ENCODE measurements at regions not wholly inside any gene's neighbourhood (a gene's known extent, or its start where the extent isn't known, plus 50 kb on each side); places are given as distances from the start of the nearest gene placed in this dataset.
"Not testable (repeated sequence)": the region's sequence is repeated elsewhere in the genome, so short reads cannot be mapped to it uniquely, and the experiment has no call there.

DNA sequence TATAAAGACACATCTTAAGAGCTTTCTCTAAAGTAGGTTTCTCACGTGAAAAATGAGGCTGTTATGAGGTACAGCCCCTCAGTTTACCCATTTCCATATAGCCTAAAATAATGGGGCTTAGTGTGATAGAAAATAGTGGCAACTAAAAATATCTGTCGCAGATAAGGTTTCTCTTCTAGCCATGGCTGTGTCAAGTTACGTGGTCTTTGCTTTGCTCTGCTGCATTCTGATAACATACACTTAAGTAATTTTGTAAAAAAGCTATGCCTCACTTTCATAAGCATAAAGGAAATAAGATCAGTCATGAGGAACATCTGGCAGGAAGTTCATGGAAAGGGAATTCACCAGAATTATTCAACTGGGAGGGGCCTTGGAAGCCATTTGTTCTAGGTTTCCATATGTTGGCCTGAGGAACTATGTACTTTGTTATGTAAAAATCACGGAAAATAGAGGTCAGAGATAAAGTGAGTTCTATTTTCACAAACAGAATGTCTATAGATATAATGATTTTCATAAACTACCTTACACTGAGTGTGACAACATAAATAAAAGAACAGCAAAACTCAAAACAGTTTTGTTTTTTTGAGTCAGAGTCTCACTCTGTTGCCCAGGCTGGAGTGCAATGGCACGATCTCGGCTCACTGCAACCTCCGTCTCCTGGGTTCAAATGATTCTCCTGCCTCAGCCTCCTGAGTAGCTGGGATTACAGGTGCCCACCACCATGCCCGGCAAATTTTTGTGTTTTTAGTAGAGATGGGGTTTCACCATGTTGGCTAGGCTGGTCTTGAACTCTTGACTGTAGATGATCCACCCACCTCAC is 195.6 kb upstream of the KRR1 start:
- DNase-seq (ENCODE audit: low read depth in 2 of 2), result no peak

DNA sequence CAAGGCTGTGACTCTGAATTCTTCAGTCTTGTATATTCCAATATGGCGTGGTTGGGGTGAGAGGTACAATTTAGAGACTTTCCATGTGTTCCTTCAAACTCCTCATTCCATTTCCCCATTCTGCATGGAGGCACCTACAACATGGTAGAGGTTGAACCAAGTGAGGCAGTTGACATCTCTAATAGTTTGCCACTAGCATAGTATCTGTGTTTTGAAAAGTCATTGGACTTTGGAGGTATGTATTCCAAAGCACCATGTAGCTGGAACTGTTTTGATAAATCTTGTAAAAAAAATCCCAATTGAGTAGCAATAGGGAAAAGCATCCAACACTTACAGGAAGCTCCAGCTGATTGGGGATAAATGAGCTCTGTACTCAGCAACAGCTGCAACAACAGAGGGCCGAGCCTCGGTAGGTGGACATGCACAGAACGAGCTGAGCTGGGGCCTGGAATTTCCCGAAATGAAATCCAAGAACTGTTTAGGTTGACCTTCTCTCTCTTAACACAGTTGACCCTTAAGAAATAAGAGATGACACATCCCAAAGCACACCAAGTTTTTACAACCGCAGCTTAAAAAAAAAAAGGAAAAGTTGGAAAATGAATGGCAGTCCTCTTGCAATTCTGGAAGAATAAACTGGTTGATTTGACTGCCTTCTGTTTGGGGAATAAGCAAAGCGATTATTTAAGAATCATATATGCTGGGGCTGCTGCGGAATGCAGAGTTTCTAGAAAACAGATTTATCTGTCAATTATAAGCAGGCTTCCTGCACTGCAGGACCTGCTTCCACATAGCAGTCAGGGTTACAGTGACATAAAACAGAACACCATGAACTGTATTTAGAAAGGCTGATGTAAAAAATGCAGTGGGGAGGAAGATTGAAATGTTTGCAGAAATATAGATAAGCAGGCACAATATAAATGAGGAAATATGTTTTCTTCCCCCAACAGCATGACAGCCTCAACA is 194.6 kb upstream of the KRR1 start:
- DNase-seq (ENCODE audit: low read depth in 2 of 2), result no peak

DNA sequence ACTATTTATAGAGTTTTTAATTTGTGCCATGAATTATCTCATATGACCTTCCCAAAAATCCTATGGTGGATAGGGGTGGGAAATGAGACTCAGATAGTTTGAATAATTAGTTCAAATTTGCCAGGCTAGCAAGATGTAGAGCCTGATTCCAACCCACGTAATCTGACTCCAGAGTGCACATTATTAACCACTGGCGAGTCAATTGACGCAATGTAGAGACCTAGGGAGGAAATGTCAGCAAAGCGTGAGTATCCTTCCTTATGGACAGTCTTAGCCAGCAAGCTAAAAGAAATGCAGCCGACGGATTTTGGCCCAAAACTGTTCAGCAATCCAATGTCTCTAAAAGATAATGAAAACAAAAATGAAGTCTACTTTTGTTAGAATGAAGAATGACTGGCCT is 193.3 kb upstream of the KRR1 start:
- DNase-seq (ENCODE audit: low read depth in 2 of 2), result no peak

DNA sequence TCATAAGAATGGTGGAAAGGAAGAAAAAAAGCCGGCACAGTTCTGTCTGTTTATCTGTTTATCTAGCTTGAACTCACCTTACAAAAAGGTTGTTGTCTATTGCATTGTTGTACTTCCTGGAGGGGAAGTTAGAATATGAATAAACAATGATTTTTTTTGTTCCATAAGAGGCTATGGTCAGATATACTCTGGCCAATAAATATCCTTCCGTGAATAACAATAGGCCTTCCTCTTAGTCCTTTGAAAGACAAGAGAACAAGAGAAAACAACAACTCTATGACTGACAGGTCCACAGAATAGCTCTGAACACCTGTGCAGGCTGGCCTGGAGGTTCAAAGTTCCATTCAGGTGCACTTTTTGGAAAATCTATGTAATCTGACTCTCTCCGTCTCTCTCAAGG is 192.8 kb upstream of the KRR1 start:
- DNase-seq (ENCODE audit: low read depth in 2 of 2), result no peak

DNA sequence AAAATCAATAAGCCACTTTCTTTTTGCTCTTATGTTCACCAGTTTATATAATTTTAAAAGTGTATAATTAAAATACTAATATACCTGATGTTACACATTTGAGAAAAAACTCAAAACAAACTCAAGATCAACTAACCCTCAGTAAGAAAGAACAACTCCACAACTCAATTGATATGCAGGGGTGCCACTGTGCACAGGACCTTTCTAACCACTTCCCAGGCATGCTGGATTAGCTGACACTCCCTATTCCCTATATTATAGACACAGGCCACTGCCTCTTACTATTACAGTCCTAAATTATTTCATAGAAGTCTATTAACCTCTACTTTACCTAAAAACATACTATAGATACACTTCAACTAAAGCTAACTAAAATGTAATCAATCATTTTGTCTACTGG is 191.7 kb upstream of the KRR1 start:
- no peak for DNase-seq (ENCODE audit: low read depth in 2 of 2)

DNA sequence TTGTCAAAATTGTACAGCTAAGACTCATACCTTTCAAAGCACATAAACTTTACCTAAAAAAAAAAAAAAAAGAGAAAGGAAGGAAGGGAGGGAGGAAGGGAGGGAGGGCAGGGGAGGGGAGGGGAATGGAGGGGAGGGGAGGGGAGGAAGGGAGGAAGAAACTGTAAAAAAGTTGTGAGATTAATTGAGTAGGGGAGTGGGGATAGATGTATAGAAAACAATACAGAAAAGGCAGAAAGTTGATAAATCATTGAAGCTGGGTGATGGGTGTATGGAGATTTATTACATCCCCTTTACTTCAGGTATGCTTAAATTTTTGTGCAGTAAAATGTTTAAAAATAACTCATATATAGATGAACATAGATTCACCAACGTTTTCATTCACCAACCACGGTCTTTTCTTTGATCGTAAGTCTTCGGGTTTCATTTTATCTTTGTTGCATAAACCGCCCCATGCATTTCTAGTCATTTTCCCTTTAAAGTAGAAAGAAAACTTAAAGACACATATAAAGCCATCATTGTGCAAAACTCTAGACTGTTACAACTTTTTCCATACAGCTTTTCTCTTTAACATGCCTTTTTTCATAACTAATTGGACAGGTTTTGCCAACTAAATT is 191.2 kb upstream of the KRR1 start:
- DNase-seq (ENCODE audit: low read depth in 2 of 2), result no peak

DNA sequence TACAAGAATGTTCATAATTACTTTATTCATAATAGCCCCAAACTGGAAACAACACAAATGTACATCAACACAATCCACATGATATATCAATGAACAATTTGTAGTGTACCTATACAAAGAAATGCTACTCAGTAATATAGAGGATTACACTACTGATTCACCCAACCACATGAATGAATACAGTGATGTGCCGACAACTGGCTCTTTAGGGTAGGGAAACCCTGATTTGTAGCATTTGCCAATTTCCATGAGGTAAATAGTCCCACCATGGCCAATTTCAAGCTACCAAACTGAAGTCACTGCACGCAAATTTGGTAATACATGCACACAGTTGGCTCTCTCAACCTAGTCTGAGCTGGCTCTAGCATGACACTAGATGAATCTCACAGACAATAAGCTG is 190.4 kb upstream of the KRR1 start:
- no peak for DNase-seq (ENCODE audit: low read depth in 2 of 2)

DNA sequence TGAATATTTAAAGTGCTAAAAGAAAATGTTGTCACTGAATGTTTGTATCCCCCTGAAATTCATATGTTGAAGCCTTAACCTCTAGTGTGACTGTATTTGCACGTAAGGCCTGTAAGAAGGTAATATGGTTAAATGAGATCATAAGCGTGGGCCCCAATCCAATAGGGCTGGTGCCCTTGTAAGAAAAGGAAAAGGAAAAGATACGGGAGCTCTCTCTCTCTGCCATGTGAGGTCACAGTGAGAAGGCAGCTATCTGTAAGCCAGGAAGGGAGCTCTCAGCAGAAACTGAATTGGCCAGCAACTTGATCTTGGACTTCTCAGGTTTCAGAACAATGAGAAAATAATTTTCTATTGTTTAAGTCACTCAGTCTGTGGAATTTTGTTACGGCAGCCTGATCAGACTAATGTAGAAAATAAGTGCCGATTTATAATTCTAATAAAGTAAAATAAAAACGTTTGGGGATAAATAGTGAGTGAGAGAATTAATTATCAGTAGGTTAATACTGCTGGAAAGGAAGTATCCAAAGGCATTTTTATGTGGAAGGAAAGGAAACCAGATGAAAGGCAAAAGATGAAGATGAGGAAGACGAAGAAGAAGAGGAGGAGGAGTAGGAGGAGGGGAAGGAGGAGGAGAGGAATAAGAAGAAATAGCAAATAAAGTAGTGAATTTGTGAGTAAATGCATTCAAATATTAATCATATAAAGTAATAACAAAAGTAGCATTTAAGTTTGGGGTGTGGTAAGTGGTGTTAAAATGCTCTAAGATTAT is 188.5 kb upstream of the KRR1 start:
- no peak for DNase-seq (ENCODE audit: low read depth in 2 of 2)

DNA sequence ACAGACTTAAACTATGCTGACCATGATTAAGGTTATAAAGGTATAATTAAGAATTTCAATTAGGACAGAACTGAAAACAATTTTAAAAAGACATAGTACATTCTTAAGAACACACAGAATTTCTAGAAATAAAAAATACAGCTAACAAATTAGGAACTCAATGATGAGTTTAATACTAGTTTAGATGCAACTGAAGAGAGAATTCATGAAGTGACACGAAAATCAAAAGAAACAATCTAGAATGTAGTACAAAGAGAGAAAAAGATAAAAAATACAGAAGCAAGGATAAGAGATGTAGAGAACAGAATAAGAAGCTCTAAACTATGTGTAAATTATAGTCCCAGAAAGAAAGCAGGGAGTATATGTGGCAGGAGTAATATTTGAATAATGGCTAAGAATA is 187.8 kb upstream of the KRR1 start:
- DNase-seq (ENCODE audit: low read depth in 2 of 2), result no peak

DNA sequence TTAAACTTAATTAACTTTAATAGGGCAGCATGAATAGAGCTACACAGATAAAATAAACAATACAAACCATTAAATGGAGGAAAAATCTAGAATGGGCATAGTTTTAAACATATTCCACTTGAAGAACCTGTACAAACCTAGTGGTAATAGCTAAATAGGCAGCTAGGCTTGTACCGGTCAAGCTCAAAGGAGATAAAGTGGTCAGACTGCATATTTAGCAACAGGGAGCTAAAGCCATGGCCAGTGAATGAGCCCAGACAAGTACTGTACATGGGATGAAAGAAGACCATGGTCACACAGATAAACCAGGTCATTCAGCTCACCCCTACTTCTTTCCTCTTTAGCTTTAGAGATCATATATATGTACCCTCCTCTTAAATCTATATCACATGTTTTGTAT is 186.6 kb upstream of the KRR1 start:
- no peak for DNase-seq (ENCODE audit: low read depth in 2 of 2)

DNA sequence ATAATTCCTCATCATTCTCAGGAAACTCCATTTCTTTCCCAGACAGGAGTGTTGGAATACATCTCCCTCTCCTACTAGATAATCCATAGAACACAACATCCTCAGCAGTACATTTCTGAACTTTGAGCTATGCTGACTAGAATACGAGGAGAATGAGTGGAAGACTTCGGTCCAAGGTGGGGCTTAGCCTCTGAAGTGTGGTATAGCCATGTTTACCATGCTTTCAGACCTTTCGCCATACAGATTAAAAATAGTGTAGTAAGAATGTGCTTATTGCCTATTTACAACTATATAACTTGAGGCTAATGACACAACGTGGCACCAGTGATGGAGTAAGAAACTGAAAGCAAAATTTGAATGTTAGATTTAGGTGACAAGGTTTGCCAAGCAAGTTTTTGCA is 184.5 kb upstream of the KRR1 start:
- DNase-seq (ENCODE audit: low read depth in 2 of 2), result no peak

DNA sequence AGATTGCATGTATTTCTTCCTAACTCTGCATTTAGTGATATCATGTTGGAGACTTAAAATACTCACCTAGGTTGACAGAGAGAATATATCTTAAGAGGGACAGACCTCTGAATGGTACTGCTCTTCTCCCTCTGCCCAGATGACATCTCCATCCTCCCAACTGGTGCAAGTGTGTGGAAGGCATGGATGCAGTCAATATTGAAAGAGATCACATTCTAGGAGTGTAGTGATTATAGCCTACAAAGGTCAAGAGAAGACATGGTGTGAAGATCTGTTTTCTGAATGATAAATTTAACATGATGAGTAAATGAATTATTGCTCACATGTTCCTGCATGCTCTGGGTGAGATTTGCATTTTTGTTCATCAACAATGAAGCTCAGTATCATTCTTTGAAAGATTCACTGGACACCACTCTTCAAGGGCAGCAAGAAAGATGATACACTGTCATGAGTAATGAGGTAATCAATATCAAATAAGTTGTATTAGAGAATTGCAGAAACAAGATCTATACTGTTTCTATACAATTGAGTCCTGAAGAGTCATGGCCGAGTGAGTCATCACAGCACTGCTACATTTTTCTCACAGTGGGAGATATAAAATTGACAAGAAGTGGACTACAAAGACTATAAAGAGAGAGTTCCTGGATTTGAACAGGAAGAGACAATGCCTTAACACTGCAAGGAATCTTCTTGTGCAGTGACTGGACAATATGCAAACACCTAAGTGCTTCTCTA is 183.3 kb upstream of the KRR1 start:
- DNase-seq (ENCODE audit: low read depth in 2 of 2), result no peak

DNA sequence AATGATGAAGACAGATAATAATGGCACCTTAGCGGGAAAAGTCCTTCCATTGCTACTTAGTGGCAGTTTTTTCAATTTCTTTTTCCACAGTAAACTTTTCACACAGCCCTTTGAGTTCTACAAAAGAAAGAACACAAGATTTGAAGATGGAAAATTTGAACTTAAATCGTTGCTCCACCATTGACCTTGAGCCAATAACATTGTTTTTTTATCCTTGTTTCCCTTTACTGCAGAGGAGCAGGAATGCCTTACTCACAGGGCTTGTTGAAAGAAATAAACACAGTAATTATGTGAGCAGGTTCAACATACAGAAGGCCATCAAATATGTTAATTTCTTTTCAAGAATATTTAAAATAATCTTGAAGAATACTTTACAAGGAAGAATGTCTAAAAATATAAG is 181.5 kb upstream of the KRR1 start:
- no peak for DNase-seq (ENCODE audit: low read depth in 2 of 2)

DNA sequence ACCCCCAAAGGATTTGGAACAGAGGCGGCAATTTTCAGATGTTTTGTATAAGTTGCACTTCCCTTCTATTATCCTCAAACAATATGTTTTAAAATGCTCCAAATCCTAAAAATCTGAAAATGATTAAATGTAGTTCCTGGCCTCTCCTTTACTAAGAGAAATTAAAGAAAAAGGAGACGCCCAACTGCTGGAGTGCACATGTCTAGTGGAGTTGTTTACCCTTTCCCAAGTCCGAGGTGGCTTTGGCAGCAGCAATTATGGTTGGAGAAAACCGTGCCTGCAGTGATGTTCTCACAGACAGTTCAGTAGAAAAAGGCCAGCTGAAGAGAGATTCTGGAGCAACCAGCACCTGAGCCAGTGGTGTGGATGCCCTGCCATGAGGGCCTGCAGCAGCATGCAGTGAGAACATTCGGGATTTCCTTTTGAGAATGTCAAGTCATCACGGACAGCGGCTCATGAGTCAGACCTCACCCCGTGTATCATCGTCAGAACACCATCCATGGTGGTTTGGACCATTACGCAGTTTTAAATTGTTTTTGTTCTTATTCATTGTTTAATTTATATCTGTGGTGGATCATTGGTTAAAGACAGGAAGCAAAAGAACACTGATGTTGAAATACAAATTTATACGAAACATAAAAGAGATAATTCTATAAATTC is 179.0 kb upstream of the KRR1 start:
- no peak for DNase-seq (ENCODE audit: low read depth in 2 of 2)

DNA sequence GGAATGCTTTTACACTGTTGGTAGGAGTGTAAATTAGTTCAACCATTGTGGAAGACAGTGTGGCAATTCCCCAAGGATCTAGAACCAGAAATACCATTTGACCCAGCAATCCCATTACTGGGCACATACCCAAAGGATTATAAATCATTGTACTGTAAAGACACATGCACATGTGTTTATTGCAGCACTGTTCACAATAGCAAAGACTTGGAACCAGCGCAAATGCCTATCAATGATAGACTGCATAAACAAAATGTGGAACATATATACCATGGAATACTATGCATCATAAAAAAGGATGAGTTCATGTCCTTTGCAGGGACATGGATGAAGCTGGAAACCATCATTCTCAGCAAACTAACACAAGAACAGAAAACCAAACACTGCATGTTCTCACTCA is 174.8 kb upstream of the KRR1 start:
- not testable (repeated sequence) for DNase-seq (ENCODE audit: low read depth in 2 of 2)

DNA sequence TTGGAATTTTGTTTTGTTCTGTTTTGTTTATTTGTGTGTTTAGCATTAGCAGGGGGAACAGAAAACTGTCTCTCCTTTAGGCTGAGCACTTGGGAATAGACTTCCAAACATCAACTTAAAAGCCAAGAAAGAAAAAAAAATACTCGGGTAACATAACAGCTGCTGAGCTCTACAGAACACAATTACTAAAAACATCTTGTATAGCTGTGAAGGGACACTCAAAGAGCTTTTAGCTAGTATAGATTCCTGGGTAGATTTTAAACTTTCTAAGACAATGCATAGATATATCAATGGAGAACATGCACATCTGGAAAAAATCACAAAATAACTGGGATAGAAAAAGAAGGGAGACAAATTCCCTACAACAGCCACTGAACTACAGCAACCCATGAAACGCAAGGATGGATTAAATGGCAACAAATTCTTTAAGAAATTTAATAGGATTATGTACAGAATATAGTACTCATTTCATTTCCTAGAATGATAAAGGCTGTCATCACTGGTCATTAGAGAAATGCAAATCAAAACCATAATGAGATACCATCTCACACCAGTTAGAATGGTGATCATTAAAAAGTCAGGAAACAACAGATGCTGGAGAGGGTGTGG is 174.3 kb upstream of the KRR1 start:
- no peak for DNase-seq (ENCODE audit: low read depth in 2 of 2)

DNA sequence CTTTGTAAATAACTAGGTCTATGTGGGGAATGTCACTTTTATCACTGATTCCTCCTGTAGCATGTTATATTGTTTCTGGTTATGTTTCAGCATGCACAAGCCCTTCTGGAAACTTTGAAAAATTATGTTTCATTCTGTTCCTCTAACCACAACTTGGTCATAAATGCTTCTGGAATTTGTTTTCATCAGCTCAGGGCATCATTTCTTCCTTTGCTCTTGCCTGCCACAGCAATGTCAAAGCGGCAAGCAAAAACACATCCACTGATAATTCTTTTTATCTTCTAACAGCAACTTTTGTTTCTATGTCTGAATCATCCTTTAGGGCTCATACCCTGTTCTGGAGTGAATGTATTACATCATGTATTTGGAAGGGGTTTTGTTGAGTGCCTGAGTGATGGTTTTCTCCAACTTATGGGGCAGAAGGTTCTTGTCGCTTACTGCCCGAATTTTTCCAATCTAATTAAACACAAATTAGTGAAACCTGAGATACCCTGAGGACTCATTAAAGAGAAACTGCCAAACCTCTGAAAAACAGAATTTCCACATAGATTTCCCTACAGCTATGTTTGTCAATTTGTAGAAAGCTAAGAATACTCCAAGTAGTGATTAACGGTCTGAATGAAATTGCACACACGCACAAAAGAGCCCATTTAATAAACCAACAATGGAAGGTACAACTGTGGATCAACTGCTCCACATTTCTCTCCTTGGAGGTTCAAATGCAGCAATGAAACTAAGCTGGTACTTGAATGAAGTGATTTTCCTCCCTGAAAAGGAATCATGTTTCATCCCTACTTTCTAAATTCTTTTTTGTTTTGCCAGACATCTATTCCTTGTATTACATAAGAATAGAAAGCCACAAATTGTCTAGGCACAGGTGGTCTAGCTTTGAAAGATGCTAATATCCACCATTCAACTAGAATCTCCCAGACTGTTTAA is 173.5 kb upstream of the KRR1 start:
- DNase-seq (ENCODE audit: low read depth in 2 of 2), result no peak

DNA sequence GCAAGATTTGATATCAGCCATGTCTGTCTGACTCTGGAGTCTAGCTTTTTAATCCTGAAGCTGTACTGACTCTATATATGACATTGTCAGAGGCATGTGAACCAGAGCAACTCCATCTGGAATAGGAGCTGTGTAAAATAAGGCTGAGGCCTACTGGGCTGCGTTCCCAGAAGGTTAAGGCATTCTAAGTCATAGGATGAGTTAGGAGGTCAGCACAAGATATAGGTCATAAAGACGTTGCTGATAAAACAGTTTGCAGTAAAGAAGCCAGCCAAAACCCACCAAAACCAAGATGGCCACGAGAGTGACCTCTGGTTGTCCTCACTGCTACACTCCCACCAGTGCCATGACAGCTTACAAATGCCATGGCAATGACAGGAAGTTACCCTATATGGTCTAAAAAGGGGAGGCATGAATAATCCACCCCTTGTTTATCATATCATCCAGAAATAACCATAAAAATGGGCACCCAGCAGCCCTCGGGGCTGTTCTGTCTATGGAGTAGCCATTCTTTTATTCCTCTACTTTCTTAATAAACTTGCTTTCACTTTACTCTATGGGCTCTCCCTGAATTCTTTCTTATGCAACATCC is 172.7 kb upstream of the KRR1 start:
- not testable (repeated sequence) for DNase-seq (ENCODE audit: low read depth in 2 of 2)

DNA sequence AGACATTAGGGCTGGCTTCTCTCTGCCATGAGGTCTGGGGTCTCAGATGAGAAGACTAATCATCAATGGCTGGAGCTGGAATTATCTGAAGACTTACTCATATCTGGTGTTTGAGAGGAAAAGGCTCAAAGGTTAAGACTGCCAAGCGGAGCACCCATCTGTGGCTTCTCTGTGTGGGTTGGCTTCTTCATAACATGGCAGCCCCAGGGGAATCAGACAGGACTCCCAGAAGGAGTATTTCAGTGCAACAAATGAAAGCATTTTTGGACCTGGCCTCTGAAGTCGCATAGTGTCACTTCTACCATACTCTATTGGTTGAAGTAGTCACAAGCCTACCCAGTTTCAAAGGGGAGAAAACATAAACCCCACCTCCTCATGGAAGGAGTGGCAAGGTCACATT is 171.8 kb upstream of the KRR1 start:
- DNase-seq (ENCODE audit: low read depth in 2 of 2), result no peak

Measured in stimulated activated CD8-positive, alpha-beta memory T cell treated with anti-CD3 and anti-CD28 coated beads, Interleukin-7, amount 100 ng/mL, for 4 hours (primary cell).